GM18870 (cell line): ENCODE measurements at regions not wholly inside any gene's neighbourhood (a gene's known extent, or its start where the extent isn't known, plus 50 kb on each side); places are given as distances from the start of the nearest gene placed in this dataset.
"Not testable (repeated sequence)": the region's sequence is repeated elsewhere in the genome, so short reads cannot be mapped to it uniquely, and the experiment has no call there.

Source experiments
- ATAC-seq: cut with Tn5 transposase; IDR thresholded peaks from one replicate; pipeline ENCODE4 v1.9.1; 2021; ENCODE audit warnings: moderate library complexity; ENCODE audit not compliant: unreplicated experiment

- no peak for ATAC-seq
Measured at GRCh38 chr18:43936176-43936575, 658.9 kb upstream of the SYT4 start.

DNA sequence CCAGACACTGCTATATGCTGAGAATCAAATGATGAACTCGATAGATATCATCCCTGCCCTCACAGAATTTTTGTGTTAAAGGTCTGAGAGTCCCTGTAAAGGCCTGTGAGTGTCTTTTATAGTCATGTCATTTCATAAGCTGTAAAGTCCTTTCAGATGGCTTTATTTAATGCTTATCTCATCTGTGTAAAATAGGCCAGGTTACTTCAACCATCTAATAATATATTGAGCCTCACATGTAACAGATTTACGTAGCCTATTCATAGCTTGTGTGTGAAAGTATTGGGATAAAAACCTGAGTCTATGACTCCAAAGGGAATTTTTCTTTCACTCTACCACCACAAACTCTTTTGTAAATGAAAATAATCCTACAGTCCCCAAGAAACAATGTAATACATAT is 672.0 kb upstream of the SYT4 start:
- no peak for ATAC-seq

- no peak for ATAC-seq
Measured at GRCh38 chr18:43950062-43950461, 672.8 kb upstream of the SYT4 start.

GRCh38 chr18:43952398-43952797 is 675.1 kb upstream of the SYT4 start:
- no peak for ATAC-seq

DNA sequence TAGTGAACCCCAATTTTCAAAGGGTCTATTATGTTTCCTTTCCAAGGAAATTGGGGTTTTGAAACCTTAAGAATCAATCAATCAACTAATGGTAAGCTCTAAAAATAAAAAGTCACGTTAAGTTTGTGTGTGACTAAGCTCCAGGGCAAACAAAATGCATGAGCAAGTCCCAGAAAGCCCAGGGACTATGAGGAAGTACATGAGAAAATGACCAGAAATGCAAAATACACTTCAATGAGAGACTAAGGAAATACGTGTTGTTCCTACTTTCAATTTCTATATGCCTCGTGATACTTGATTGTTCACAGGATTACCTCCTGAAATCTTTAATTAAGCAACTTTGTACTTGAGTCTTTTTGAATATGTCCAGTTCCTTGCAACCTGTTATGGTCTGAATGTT is 684.4 kb upstream of the SYT4 start:
- no peak for ATAC-seq

DNA sequence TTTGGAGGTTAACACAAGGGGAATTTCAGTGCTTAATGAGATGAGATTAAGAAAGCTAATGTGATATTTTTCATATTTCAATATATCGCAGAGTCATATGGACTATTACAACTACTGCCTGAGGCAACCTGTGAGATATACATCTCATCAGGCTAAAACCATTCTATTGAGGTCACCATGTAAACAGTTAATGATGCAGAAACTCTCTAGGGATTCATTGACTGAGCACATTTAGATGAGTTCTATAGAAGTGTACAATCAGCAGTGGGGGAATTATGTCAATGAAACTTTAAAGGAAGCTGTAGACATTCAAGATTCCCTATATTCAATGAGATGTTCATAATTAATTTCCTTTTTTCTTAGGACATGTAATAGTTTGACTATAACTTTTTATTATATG is 687.4 kb upstream of the SYT4 start:
- ATAC-seq = no peak

DNA sequence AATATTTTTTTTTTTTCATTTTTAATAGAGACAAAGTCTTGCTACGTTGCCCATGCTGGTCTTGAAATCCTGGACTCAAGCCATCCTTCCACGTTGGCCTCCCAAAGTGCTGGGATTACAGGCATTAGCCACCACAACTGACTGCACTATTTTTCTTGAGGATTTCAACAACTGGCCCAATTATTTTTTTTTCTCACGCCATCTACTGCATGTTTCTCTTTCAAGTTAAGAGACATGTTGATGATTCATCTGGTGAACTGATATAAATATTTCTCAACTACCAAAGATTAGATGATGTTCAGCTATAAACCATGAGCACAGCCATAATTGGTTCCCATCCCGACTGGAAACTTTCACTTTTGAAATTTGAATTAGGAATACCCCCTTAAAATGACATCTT is 688.4 kb upstream of the SYT4 start:
- no peak for ATAC-seq

- ATAC-seq = no peak
Measured at GRCh38 chr18:43970656-43971055, 693.4 kb upstream of the SYT4 start.

DNA sequence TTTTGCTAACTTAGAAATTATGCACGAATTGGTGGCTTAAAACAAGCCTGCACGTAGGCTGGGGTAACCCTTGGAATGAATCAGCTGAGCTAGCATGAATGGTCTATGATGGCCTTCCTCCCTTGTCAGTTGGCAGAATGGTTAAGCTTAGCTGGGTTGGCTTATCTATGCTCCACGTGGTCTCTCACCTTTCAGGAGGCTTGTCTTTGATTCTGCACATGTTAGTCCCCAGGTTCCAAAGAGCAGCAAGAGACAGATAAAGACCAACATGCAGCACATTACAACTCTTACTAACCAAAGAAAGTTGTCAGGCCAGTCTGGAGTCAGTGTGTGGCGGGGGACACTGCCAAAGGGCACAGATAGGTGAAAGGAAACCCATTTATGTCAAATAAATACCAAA is 700.9 kb upstream of the SYT4 start:
- no peak for ATAC-seq

GRCh38 chr18:43982582-43982981 is 698.1 kb upstream of the SETBP1 start:
- no peak for ATAC-seq

DNA sequence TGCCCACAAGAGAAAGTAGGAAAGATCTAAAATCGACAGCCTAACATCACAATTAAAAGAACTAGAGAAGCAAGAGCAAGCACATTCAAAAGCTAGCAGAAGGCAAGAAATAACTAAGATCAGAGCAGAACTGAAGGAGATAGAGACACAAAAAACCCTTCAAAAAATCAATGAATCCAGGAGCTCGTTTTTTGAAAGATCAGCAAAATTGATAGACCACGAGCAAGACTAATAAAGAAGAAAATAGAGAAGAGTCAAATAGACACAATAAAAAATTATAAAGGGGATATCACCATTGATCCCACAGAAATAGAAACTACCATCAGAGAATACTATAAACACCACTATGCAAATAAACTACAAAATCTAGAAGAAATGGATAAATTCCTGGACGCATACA is 693.6 kb upstream of the SETBP1 start:
- not testable (repeated sequence) for ATAC-seq

DNA sequence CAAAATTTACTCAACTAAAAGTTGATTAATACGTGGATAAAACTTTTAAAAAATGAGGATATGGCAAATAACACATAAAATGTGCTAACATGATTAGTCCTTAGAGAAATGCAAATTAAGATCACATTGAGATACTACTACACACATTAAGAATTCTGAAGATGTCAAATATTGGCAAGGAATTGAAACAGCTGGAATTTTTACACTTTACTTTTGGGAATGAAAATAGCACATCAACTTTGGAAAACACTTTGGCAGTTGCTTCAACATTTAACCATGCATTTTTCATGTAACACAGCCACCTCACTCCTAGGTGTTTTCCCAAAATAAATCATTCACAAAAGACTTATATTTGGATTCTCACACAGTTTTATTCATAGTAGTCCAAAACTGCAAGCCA is 687.9 kb upstream of the SETBP1 start:
- no peak for ATAC-seq

GRCh38 chr18:43994381-43994780 is 686.3 kb upstream of the SETBP1 start:
- no peak for ATAC-seq

DNA sequence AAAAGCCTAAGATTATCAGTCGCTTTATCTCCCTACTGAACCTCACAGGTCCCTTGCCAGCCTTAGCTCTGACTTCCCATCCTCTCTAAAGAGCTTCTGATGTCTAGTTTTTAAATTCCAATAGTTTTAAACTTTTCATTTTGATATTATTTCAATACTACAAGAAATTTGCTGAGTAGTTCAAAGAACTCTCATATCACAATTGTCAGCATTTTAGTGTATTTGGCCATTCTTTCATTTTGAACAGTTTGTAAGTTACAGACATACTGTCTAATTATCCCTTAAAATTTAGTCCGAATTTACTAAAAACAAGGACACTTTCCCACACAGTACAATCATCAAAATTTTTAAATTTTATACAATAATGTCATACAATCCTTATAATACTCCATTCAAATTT is 666.8 kb upstream of the SETBP1 start:
- ATAC-seq = no peak

GRCh38 chr18:44025421-44025820 is 655.3 kb upstream of the SETBP1 start:
- no peak for ATAC-seq

GRCh38 chr18:44028109-44028508 is 652.6 kb upstream of the SETBP1 start:
- no peak for ATAC-seq

GRCh38 chr18:44031063-44031462 is 649.6 kb upstream of the SETBP1 start:
- no peak for ATAC-seq

- peak; percentile 88 for ATAC-seq
Measured at GRCh38 chr18:44033144-44033701, 647.5 kb upstream of the SETBP1 start.

DNA sequence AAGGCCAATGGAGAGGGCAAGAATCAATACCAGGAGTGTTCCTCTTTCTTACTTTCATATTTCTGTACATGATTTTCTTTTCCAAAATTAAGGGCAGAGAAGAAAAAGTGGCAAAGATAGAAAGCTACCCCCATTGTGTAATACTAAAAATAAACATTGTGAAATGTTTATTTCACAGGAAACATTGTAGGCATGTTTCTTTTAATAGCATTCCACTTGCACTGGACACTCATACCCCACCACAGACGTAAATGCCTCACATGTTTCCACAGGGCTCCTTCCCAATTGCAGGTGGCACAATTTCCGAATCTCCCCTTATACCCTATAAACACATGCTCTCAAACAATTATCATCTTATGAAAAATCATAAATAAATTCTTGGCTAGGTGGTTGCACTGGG is 645.1 kb upstream of the SETBP1 start:
- ATAC-seq = no peak

DNA sequence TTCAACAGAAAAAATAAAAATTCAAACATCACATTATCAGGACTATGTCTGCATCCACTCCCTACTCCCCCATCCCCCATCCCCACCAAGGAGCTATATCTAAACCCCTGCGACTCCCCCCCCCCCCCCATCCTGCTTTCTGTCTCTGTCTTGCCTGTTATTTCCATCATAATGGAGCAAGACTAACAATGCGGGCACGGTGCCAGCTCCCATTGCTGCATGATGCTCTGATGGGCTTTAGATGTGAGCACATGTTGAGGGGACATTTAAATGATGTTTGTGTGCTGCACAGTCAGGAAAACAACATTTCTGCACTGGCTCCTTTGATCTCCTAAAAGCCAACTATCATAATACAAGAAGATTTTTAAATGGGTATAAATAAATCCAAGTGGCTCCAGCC is 644.2 kb upstream of the SETBP1 start:
- ATAC-seq = no peak

DNA sequence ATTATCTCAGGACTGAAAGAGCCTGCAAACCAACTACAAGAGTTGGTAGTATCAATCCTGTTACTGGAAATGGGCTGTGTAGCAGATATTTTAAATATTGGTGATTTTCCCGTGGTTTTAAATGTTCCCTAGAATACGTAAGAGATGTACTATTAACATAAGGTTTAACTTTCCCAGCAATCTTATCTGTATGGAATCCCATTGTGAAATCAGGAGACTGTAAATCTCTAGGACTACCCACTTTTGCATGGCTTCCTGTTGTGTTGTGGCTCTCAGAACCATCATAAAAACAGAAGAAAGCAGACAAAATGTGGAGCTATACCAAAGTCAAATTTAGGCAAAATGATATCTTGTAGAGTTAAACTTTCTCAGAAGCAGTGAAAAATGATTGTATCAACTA is 641.5 kb upstream of the SETBP1 start:
- no peak for ATAC-seq

DNA sequence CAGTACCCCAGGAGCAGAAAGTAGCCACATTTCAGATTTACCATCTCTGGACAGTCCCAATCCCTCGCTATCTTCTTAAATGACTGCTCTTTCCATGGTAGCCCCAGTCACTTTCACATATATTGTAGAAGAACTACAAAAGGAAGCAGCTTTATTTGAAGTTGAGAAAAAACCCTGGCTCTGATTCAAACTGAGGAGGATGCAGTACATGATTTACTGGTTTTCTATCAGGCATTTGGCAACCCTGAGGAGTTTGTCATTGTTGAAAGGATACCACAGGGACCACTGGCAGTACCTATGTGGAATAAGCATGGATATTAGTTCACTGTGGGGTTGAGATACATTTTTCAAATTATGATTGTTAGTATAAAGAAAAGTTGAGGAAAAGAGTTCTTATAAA is 640.9 kb upstream of the SETBP1 start:
- no peak for ATAC-seq

DNA sequence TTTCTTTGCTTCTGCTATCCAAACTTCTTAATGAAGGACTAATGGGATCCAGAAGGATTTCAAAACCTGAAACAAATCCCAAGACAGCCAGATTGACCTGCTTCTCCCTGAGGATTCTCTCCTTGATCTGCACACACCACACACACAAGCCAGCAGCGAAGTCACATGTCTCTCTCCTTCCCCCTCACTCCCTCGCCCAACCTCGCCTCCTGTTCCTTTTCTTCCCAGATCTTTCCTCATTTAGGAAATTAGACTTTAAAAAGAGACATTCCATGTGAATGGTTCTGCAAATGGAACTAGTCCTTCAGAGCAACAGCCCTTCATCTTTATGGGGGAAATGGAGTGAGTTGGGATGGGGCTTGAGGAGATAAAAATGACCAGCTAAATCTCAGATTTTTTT is 639.1 kb upstream of the SETBP1 start:
- ATAC-seq = no peak

DNA sequence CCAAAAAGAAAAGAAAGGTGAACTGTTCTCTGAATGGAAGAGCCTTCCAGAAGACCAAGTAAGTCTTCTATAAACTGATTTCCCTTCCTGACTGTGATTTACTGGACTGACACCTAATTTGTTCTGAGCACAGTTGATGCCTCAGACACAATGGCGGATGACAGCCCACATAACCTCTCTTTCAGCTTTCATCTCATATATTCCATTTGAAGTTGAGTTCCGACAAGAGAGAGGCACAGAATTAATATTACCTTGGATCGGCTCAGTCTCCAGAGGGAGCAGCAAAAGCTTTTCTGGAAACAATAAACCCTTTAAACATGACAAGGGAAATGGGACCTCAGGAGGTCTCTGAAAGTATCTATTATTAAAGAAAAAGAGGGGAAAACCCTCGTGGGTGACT is 638.7 kb upstream of the SETBP1 start:
- ATAC-seq = no peak
